Nucleus accumbens (tissue), 56 donors: ENCODE measurements at regions not wholly inside any gene's neighbourhood (a gene's known extent, or its start where the extent isn't known, plus 50 kb on each side); places are given as distances from the start of the nearest gene placed in this dataset.
A peak's percentile ranks its signal among the peaks of the same experiment; 100 is the strongest.
"Not testable (repeated sequence)": the region's sequence is repeated elsewhere in the genome, so short reads cannot be mapped to it uniquely, and the experiment has no call there.

Experiments used
- DNase-seq, 56 donors: peaks; one replicate each; lab custom pipeline; 2025; lab: John Stamatoyannopoulos, UW

GRCh38 chr6:6723921-6724538 lies 135.5 kb downstream of the LY86 start:
- peak in 5 of 56 donors; percentile 43 to 58 (median 47) for DNase-seq

GRCh38 chr6:6724539-6725467 lies 136.3 kb downstream of the LY86 start:
- DNase-seq: peak in 37 of 56 donors; percentile 10 to 70 (median 36)

GRCh38 chr6:6725468-6726209 lies 137.1 kb downstream of the LY86 start:
- peak in 6 of 56 donors; percentile 12 to 31 (median 21) for DNase-seq

GRCh38 chr6:6728169-6728941 lies 139.8 kb downstream of the LY86 start:
- no peak for DNase-seq

- no peak for DNase-seq
Measured at GRCh38 chr6:6729971-6730370, 141.5 kb downstream of the LY86 start.

GRCh38 chr6:6730831-6731230 lies 142.3 kb downstream of the LY86 start:
- DNase-seq: no peak

GRCh38 chr6:6734479-6735465 lies 146.3 kb downstream of the LY86 start:
- DNase-seq: no peak

- DNase-seq: peak in 1 of 56 donors; percentile 21
Measured at GRCh38 chr6:6736791-6737654, 148.5 kb downstream of the LY86 start.

GRCh38 chr6:6737671-6738070 lies 149.2 kb downstream of the LY86 start:
- DNase-seq: no peak

- no peak for DNase-seq
Measured at GRCh38 chr6:6738108-6738507, 149.6 kb downstream of the LY86 start.

GRCh38 chr6:6738922-6739716 lies 150.6 kb downstream of the LY86 start:
- no peak for DNase-seq

- DNase-seq: no peak
Measured at GRCh38 chr6:6740595-6740994, 152.1 kb downstream of the LY86 start.

GRCh38 chr6:6741264-6741663 lies 152.7 kb downstream of the LY86 start:
- DNase-seq: no peak

- DNase-seq: no peak
Measured at GRCh38 chr6:6742535-6742934, 154.0 kb downstream of the LY86 start.

- DNase-seq: no peak
Measured at GRCh38 chr6:6744551-6744950, 156.0 kb downstream of the LY86 start.

- not testable (repeated sequence) for DNase-seq
Measured at GRCh38 chr6:6745637-6746332, 157.3 kb downstream of the LY86 start.
